ENCODE measurements at regions not wholly inside any gene's neighbourhood (a gene's known extent, or its start where the extent isn't known, plus 50 kb on each side); places are given as distances from the start of the nearest gene placed in this dataset.

DNA sequence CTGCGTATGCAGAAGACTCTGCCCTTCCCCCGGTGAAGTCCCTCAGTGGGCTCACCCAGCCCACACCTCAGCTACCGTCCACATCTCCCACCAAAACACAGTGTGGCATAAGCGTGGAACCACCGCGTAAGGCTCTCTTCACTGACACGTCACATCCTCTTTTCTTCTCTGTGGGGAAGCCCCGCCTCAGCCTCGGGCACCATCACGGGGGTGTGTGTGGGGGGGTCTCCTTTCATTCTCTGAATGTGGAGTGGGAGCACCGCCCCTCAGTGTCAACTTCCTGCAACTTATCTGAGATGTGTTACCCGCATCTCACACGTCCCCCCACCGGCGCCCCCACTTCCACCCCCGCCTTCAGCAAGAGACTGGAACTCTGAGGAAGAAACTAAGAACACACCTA is 388.4 kb upstream of the JARID2 start:
- DNase-seq (ENCODE audit: low spot score) = no peak

DNA sequence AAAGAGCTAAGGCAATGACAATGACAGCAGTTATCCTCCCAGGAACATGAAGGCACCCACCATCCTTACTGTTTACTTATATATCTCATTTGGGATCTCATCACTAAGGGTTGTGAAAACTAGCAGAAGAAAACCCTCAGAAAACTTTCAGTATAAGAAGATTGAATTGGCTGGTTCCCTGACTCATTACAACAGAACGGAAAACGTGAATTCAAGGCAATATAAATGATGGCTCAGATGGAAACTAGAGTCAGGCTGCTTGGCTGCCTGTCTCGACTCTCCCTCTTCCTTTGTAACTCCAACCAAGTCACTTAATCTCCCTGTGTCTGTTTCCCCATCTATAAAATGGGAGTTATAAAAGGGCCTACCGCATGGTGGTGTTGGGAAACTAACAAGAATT is 387.1 kb upstream of the JARID2 start:
- no peak for DNase-seq (ENCODE audit: low spot score)

DNA sequence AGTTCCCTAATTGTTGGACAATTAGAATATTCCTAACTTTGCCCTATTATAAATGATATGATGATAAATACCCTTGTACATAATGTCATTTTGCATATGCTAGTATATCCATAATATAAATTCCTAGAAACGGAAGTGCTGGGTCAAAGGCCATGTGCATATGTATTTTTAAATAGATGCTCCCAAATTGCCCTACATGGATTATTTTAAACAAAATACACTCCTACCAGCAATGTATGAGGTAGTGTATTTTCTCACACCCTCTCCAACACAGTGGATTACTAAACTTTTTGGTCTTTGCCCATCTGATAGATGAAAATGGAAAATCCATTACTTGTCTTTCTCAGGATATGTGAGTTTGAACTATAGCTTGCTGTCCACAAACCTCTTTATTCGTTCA is 385.1 kb upstream of the JARID2 start:
- DNase-seq (ENCODE audit: low spot score) = no peak

DNA sequence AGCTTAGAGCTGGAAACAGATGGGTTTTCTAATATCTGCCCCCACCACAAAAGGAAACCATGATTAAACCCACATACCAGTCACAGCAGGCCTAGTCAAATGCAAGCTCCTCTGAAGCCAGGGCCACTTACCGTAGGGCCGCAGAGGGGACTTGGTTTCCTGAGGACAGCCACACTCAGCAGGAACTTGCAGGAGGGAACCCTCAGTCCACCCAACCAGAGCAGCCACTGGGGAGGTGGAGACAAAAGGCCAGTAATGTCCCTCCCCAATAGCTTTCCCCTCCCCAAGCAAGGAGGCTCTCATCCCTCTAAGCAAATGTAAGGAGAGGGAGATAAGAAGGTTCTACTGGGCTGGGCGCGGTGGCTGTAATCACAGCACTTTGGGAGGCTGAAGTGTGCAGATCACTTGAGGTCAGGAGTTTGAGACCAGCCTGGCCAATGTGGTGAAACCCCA is 384.4 kb upstream of the JARID2 start:
- DNase-seq (ENCODE audit: low spot score) = no peak

DNA sequence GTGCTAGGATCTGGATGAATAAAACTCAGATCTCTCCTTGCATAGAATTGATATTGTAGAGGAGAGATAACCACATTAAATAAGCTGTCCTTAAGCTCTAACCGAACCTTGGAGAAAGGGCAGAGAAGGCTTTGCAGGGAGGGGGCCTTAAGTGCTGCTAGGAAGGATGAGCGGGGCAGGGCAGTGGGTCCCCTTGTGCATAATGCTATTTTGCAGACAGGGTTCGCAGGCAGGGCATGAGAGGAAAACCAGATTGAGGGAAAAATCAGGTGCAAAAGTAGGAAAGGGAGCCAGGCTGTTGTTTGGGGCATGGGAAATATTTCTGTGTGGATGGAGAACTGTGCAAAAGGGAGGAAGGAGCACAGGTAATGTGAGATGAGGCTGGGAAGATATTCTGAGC is 383.0 kb upstream of the JARID2 start:
- DNase-seq (ENCODE audit: low spot score) = no peak

DNA sequence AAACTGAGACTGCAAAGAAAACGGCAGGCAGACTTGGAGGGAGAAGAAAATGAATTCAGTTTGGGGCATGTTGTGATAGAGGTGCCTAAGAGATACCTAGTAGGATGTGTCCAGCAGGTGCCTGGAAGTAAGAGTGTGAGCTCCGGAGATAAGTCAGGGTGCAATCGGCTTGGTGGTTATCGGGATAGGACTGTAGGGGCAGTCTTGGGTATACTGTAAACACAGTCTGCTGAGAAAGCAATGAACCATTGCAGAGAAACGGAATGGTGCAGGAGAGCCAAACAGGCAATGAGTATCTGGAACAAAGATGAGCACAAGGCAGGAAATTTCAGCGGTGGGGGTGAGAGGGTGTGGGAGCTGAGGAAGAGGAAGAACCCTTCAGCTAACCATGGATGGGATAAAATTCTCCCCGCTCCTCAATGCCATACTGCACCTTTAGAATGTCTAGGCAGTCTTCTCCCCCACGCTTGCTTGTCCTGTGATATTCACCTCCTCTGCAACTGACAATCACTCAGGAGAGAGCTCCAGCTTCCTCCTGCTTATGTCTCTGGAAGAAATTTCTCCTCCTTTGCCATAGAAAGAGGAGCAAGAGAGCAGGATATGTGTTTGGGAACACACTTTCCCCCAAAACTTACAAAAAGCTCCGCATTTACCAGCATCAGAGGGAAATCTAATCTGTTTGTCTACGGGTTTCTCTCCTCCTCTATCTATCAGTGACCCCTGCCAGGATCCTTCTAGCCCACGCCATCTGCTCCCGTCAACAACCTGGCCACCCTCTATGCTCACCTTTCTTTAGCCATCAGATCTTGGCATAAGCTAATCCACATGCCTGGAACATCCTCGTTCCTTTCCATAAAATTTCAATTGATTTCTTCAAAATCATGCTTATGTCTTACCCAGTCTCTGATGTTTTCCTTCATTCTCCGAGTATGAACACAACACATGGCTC is 381.7 kb upstream of the JARID2 start:
- no peak for DNase-seq (ENCODE audit: low spot score)

DNA sequence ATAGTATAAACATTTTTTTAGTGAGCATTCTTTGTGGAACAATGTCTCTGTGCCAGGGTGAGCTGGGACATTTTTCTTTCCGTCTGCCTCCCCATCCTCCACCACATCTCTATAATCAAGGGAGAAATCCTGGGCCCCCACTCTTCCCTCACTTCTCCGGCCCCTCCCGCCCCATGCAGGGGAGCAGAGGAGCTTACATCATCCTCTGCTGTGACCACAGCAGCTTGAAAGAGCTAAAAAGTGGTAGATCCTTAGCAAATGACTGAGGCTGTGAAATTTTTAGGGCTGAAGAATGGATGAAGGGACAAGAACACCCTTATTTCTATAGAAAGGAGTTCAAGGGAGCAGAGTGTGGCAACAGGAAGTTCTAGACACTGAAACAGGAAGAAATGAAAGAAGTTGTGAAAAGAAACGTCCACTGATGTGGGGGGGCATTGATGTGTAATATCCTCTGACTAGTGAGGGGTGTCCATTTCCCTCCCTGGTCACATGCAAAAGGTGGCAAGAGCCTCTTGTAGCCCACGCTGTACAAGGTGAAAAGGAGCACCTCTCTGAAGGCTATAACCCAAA is 380.3 kb upstream of the JARID2 start:
- no peak for DNase-seq (ENCODE audit: low spot score)

DNA sequence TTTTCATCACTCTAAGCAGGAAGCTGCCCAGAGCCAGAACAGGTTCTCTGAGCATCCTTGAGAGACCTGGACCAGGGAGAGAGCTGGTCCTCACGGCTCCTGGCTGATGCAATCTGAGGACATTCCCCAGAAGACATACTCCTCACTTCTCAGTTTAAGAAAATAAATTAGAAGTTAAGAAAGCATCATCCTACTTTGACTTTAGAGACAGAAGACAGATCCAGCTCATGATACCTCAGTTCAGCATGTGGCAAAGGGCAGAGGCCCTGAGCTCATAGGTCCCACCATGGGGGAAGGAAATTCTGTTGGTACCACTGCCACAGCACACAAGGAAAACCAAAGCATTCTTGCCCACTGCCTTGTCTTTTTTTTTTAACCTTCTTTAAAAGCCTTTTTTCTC is 378.1 kb upstream of the JARID2 start:
- no peak for DNase-seq (ENCODE audit: low spot score)

DNA sequence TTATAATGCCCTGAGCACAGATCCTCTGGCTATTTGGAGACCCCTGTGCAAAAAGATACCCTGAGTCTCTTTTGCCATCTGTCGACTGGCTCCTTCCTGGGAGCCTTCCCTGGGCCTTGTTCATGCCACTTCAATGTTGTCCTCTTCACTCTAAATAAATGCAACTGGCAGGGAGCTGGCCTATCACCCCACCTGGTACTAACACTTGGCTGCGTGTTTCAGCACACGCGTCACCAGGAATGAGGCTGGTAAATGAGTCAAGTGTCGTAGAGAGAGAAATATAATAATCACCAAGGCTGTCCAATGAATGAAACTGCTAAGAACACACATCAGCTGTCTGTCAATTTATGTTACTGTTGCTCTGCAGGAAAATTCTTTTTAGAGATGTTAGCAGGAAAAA is 374.6 kb upstream of the JARID2 start:
- DNase-seq (ENCODE audit: low spot score) = no peak

DNA sequence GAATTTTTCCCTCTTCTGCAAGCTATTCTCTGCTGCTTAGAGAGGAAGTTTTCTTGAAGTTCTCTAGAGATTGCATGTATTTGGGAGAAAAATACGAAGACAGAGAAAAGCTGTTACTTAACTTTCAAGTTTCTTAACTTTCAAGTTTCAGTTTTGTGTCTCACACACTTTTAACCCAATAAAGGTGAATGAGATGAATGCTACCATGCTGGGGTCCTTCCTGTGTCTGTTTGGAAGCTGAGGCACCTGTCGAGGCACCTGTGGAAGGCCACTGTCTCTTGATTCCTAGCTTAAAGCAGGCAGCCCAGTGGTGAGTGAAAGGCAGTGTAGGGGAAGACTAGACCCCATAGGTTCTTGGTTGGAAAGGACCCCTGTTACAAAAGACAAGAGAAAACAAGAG is 372.8 kb upstream of the JARID2 start:
- DNase-seq (ENCODE audit: low spot score) = no peak

DNA sequence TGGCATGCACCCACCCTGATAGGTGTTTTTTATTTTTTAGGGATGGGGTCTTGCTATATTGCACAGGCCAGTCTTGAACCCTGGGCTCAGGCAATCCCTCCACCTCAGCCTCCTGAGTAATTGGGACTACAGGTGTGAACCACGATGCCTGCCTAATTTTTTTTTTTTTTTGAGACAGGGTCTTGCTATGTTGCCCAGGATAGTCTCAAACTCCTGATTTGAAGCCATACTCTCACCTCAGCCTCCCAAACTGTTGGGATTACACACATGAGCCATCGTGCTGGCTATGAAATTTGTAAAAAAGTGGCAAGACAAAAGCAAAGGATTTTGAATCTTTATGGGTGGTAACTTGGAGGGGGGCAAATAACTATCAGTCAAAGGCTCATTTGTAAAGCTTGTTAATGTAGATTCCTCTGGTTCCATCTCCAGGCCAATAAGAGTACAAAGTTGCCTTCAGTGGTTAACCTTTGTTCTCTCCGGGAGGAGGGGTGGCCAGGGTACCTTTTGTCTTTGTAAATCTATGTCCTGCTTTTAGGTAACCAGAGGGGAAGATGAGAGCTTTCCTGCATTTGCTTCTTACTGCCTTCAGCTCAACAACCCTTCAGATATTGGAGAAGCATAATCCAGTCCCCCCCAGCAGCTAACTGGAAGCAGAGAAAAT is 372.0 kb upstream of the JARID2 start:
- no peak for DNase-seq (ENCODE audit: low spot score)

DNA sequence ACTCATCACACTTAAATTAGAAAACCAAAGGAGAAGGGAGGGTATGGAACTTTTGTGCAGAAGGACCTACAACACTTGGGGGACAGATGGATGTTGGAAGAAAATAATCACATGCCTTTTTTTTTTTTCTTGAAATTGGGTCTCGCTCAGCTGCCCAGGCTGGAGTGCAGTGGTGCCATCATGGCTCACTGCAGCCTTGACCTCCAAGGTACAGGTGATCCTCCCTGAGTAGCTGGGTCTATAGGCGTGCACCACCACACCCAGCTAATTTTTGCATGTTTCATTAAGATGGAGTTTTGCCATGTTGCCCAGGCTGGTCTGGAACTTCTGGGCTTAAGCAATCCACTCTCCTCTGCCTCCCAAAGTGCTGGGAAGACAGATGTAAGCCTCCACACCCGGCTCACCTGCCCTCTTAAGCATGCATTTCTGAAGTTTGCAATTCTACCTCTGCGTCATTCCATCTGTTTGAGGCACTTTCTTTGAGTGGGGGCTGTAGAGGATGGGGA is 370.8 kb upstream of the JARID2 start:
- no peak for DNase-seq (ENCODE audit: low spot score)

DNA sequence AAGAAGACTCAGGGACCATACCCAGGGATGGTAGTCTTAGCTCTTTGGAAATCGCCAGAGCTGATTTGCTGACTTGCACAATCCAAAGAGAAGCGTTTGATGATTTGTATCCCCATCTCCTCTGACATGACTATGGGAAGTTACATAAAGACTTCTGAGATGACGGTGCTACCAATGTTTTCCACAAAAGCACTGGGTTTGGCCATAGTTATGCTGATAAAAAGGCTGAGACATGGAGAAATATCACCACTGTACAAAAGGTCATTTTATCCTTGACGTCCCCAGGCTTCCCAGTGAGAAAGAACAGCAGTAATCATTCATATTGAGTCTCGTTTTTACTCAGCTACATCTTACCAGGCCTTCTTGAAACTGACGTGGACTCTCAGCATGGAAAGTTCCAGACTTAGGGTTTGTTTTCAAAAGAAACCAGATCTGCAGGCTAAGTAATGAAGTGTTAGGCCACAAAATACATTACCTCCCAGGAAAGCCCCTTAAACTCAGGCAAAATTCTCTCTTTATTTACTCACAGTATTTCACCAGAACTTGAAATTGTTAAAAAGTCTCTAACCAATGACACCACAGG is 370.3 kb upstream of the JARID2 start:
- no peak for DNase-seq (ENCODE audit: low spot score)

DNA sequence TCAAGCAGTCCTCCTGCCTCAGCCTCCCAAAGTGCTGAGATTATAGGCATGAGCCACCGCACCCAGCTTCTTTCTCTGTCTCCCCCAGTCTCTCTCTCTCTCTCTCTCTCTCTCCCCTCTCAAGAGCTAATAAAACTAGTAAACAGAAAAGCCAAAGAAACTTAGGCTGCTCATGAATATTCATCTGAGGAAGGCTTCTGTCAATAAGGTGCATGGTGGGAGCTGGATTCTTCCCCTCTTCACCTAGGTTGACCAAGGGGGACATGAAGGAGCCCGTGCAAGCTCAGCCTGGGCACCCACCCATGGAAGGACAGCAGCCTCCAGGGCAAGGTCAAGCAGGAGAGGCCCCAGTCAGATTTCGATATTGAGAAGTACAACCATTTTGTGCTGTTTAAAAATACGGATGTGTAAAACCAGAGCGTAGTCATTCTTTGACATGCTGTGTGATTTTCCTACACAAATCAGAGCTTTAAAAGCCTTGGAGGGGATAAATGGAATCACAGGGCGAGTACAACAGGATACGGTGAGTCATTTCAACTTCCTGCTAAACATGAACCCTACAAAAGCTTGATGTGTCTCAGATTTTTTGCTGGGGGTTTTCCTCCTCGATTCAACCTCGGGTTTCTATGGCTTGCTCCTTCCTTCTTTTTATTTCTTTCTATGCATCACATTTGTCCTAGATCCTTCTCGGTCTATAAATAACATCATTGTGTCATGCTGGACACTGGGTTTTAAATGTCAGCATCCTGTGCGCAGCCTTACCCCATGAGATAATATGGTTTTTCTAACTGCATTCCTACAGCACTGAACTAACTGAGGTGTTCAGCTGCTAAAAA is 368.9 kb upstream of the JARID2 start:
- no peak for DNase-seq (ENCODE audit: low spot score)

DNA sequence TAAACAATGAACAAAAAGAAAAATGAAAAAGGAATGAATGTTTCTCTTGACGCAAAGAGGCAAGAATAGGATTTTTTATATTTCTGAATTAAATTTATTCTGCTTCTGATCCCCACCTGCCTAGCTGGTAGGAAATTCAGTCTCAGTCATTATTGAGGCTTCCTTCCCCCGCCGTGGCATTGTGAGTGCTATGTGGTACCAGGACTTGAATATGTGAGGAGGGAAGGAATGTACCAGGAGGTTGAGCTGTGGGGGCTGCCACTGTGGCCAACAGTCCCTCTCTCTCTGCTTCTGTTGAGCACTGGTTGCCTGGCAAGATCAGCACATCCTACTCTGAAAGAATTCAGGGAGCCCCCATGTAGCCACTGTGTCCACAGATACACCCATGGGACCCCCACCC is 368.1 kb upstream of the JARID2 start:
- no peak for DNase-seq (ENCODE audit: low spot score)

DNA sequence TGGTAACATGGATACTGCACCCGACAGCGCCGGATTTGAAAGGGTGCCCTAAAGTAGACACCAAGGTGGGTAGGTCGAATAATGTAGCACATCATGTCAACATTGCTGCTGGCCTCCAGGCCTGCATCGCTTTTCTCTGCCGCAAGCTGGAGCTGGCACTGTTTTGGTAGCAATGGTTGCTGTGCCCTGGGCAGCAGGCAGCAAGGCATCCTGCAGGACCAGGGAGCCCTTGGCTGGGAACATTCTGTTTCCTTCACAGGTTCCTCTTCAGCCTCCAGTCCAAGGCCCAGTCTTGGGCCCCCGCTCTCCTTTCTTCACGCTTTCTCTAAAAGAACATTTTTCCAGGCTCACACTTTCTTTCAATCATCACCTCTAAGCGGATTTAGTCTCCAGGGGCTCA is 365.8 kb upstream of the JARID2 start:
- peak; percentile 26 for DNase-seq (ENCODE audit: low spot score)

DNA sequence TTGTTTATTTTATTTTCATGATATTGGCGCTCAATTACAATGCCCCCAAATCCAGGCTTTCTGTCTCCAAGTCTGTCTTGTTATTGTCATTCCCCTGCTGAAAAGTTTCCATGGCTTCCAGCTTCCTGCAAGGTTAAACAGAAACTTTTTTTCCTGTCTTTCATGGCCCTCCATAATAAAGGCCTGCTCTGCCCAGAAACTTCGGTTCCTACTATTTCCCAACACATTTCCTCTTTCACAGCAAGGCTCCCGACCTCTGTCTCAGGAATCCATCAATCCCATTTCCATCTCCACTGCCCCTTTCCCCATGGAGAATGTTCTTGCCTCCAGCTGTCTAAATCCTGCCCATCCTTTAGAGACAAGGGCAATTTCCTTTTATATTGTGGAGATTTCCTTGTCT is 365.2 kb upstream of the JARID2 start:
- DNase-seq (ENCODE audit: low spot score) = no peak

DNA sequence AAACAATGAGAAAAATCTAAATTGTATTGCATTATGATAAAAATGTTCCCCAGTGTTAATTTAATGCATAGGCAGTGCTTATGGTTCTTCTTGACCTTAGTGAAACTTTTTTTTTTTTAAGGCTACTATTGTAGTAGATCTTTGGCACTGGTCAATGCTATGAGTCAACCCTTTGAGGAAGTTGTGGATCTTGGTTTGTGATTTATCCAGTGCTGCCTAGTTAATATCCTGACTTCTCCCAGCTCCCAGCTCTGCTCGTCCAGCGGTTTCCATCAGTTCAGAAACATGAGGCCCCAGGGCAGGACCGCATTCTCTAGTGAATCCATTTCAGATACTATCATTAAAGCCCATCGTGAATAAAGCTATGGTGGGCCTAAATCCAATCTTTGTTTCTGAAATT is 364.5 kb upstream of the JARID2 start:
- DNase-seq (ENCODE audit: low spot score) = no peak

DNA sequence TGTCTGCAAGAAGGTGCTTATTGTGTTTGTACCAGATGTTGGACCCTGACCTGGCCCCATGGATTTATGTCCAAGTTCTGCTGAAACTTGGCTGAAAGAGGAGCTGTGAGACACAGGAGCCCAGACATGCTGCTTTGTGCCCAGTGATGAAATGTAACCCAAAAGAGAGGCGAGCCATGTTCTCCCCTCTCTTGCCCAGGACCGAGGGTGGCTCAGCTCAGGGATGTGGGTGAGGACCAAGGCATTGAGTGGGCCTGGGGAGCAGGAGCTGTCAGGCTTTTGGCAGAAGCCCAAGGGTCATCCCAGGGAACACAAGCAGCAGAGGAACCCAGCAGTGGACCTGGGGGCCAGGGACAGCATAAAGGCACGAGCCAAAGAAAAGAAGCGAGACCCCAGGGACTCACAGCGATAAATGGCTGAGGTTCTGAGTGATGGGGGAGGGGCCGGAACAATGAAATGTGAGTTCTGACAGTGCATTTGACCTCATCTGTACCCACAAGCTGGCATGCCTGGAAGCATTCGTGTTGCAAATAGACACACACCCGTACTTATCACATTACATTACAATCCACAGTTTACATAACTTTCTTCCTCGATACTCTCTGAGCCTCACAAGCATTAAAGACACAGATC is 363.4 kb upstream of the JARID2 start:
- DNase-seq (ENCODE audit: low spot score) = no peak

DNA sequence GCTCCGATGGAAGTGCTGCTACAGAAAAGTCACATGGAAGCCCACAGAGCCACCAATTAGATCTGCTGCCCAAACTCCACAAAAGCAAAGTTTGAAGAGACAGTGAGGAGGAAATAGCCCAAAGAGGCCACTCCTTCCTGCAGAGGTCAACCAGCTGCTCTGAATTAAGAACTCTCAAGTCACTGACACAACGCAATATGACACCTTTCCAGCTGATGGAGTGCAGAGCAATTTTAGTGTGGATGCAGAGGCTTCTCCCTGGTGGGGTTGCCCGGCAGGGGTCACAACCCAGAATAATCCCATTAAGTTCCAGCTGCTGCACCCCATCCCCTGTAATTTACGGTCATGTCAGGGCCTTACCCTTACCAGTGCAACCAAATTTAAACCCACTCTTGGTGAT is 361.9 kb upstream of the JARID2 start:
- no peak for DNase-seq (ENCODE audit: low spot score)

DNA sequence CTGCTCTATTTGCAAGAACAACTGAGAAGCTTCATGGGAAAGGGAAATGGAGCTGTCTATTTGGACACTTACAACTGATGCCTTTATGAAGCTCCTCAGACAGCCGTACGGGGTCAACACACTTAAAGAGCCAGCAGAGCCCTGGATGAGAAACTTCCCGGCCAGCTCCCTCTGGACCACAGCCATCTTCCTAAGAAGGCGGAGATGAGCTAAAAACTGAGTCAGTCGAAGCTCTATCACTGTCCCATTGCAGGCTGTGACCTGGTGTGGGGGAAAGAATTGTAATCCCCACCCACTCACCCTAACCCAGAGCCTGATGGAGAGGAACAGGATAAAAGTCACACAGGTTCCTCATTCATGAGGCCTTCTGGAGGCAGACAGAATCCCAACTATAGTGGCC is 360.4 kb upstream of the JARID2 start:
- no peak for DNase-seq (ENCODE audit: low spot score)
